OCI-LY3 (cell line): ENCODE measurements at regions not wholly inside any gene's neighbourhood (a gene's known extent, or its start where the extent isn't known, plus 50 kb on each side); places are given as distances from the start of the nearest gene placed in this dataset.

ENCODE experiments used
- H2AFZ ChIP-seq: fragments of 200-600, 300-600 bp; shearing (Covaris generic); 2 replicates; pipeline ENCODE4 v1.6.0; 2014; ENCODE audit warnings: antibody characterized with exemption, low read depth, low read length
- H3K27ac ChIP-seq: fragments of 200-600, 300-600 bp; sonication (generic); 2 replicates; pipeline ENCODE4 v1.5.1; 2014; ENCODE audit warnings: mild to moderate bottlenecking, low read length, moderate library complexity, mixed read lengths
- H3K27me3 ChIP-seq: fragments of 200-600, 300-600 bp; sonication (generic); 2 replicates; pipeline ENCODE4 v1.6.1; 2014; ENCODE audit warnings: low read depth, low read length, mixed read lengths
- H3K36me3 ChIP-seq: fragments of 200-600, 300-600 bp; sonication (generic); replicated peaks from 2 replicates; pipeline ENCODE3; 2014; ENCODE audit warnings: low read depth, low read length, mixed read lengths
- H3K4me1 ChIP-seq: fragments of 300-600, 200-600 bp; sonication (generic); 2 replicates; pipeline ENCODE4 v1.6.1; 2014; ENCODE audit warnings: low read length, mixed read lengths
- H3K4me2 ChIP-seq: fragments of 200-600, 300-600 bp; sonication (generic); 2 replicates; pipeline ENCODE4 v1.6.1; 2014; ENCODE audit warnings: low read length, mixed read lengths
- H3K4me3 ChIP-seq: fragments of 300-600, 200-600 bp; sonication (generic); 2 replicates; pipeline ENCODE4 v1.5.1; 2014; ENCODE audit warnings: antibody characterized with exemption, mild to moderate bottlenecking, low read length, moderate library complexity
- H3K79me2 ChIP-seq: fragments of 300-600, 200-600 bp; shearing (Covaris generic); 2 replicates; pipeline ENCODE4 v1.6.1; 2014; ENCODE audit warnings: mild to moderate bottlenecking, low read length, mixed read lengths
- H3K9ac ChIP-seq: fragments of 300-600, 200-600 bp; shearing (Covaris generic); 2 replicates; pipeline ENCODE4 v1.6.0; 2014; ENCODE audit warnings: mild to moderate bottlenecking, low read length, moderate library complexity
- H3K9me3 ChIP-seq: fragments of 200-600, 300-600 bp; shearing (Covaris generic); 2 replicates; pipeline ENCODE4 v1.6.1; 2014; ENCODE audit warnings: low read length, mixed read lengths; ENCODE audit not compliant: insufficient read depth
- H4K20me1 ChIP-seq: fragments of 200-600, 300-600 bp; sonication (generic); 2 replicates; pipeline ENCODE4 v1.6.1; 2016; ENCODE audit warnings: low read length, mixed read lengths; ENCODE audit not compliant: insufficient read depth
- CTCF ChIP-seq: fragments of 200-600, 300-600 bp; sonication (generic); IDR thresholded peaks from 2 replicates; pipeline ENCODE4 v1.5.1; 2014; ENCODE audit warnings: antibody characterized with exemption, low read length, low read depth
- EZH2phosphoT487 ChIP-seq: fragments of 200-600 bp; shearing (Covaris generic); IDR thresholded peaks from 2 replicates; pipeline ENCODE4 v1.6.1; 2018; ENCODE audit warnings: antibody characterized with exemption, mixed run types, low read depth

- Histone ChIP-seq H3K4me2 (peak overlapping the region; percentile 93), H2AFZ (peak overlapping the region; percentile 72; the same call in 1 of the 2 replicates)
These were observed 190.4 kb upstream of the BCL6 start for GRCh38 chr3:187935623-187936156.

GRCh38 chr3:187936676-187937075 lies 191.4 kb upstream of the BCL6 start:
- Histone ChIP-seq H3K79me2 (no peaks in the 10 kb centered on the region), H3K4me1 (peaks cover 65% of the 10 kb centered on the region), H3K9me3 (peaks cover 7% of the 10 kb centered on the region; the same call in 1 of the 2 replicates), H3K4me2 (peak overlapping the region; percentile 93), H4K20me1 (no peaks in the 10 kb centered on the region), H3K9ac (no peak overlapping the region), H3K27ac (no peak overlapping the region), H3K36me3 (no peaks in the 10 kb centered on the region), H3K27me3 (peaks cover 64% of the 10 kb centered on the region), H3K4me3 (no peak overlapping the region), H2AFZ (no peak overlapping the region)
- TF ChIP-seq CTCF (no peak), EZH2phosphoT487 (no peak)

More at GRCh38 chr3:187935623-187936156, 190.4 kb upstream of the BCL6 start:
- Histone ChIP-seq H3K9me3 (peaks cover 7% of the 10 kb centered on the region; the same call in 1 of the 2 replicates), H3K4me1 (peaks cover 60% of the 10 kb centered on the region), H3K36me3 (no peaks in the 10 kb centered on the region), H3K27me3 (peaks cover 64% of the 10 kb centered on the region), H3K9ac (peak overlapping the region; percentile 56), H4K20me1 (no peaks in the 10 kb centered on the region), H3K27ac (peak overlapping the region; percentile 74), H3K4me3 (peak overlapping the region; percentile 63), H3K79me2 (no peaks in the 10 kb centered on the region)
- no peak for TF ChIP-seq CTCF
- TF ChIP-seq EZH2phosphoT487, result no peak

- Histone ChIP-seq H3K27ac (no peak overlapping the region), H3K4me3 (no peak overlapping the region), H4K20me1 (no peaks in the 10 kb centered on the region), H2AFZ (no peak overlapping the region), H3K79me2 (no peaks in the 10 kb centered on the region), H3K4me1 (peaks cover 71% of the 10 kb centered on the region), H3K27me3 (peaks cover 68% of the 10 kb centered on the region), H3K36me3 (no peaks in the 10 kb centered on the region), H3K9ac (no peak overlapping the region), H3K4me2 (no peak overlapping the region), H3K9me3 (peaks cover 15% of the 10 kb centered on the region; the same call in 1 of the 2 replicates)
- TF ChIP-seq CTCF (no peak), EZH2phosphoT487 (no peak)
These were observed 194.6 kb upstream of the BCL6 start for GRCh38 chr3:187939891-187940290.

GRCh38 chr3:187941135-187941847 lies 196.0 kb upstream of the BCL6 start:
- Histone ChIP-seq H3K27me3 (peaks cover 81% of the 10 kb centered on the region), H3K27ac (no peak overlapping the region), H3K79me2 (no peaks in the 10 kb centered on the region), H3K9me3 (peaks cover 27% of the 10 kb centered on the region; the same call in 1 of the 2 replicates), H3K9ac (no peak overlapping the region), H3K36me3 (no peaks in the 10 kb centered on the region), H3K4me3 (no peak overlapping the region), H4K20me1 (no peaks in the 10 kb centered on the region), H2AFZ (no peak overlapping the region), H3K4me1 (peaks cover 71% of the 10 kb centered on the region), H3K4me2 (no peak overlapping the region)
- TF ChIP-seq EZH2phosphoT487, result no peak
- TF ChIP-seq CTCF, result no peak
